Body of pancreas (tissue), 4 donors: ENCODE measurements at regions not wholly inside any gene's neighbourhood (a gene's known extent, or its start where the extent isn't known, plus 50 kb on each side); places are given as distances from the start of the nearest gene placed in this dataset.

Experiments
- ATAC-seq: fragments of 150-250 bp; one replicate; pipeline ENCODE4 v1.9.1; 2016
- DNase-seq, 4 donors: peaks; one replicate each; pipeline ENCODE4 v3.0.0-alpha.2; 2019
- H3K27ac ChIP-seq, 4 donors: fragments of 200-600 bp; sonication (generic); 1 replicate in 3 of 4; 2 replicates in 1 of 4; pipeline versions ENCODE4 v1.5.1 to v1.6.1; 2016 to 2019; ENCODE audit warnings: mild to moderate bottlenecking in 1 of 4, mixed read lengths in 1 of 4, moderate library complexity in 1 of 4
- H3K27me3 ChIP-seq, 2 donors: fragments of 200-600 bp; sonication (generic); one replicate each; pipeline ENCODE4 v1.6.0; 2016; ENCODE audit warnings: mild to moderate bottlenecking in 1 of 2
- H3K36me3 ChIP-seq, 2 donors: fragments of 200-600 bp; sonication (generic); replicated peaks in 1 of 2; 2 replicates each; pipeline ENCODE4 v1.5.1; 2016; ENCODE audit warnings: low read depth in 2 of 2; ENCODE audit not compliant: insufficient read depth in 1 of 2
- H3K4me1 ChIP-seq: fragments of 200-600 bp; sonication (generic); one replicate; pipeline ENCODE4 v1.6.0; 2016
- H3K4me3 ChIP-seq, 2 donors: fragments of 200-600 bp; sonication (generic); 1 replicate in 1 of 2; 2 replicates in 1 of 2; pipeline ENCODE4 v1.5.1; 2016 to 2019
- H3K9me3 ChIP-seq, 3 donors: fragments of 200-600 bp; sonication (generic); 1 replicate in 2 of 3; 2 replicates in 1 of 3; pipeline ENCODE4 v1.5.1; 2016
- CTCF ChIP-seq, 7 experiments: fragments of 450-650 bp in 4 of 7; fragments of 200-600 bp in 3 of 7; sonication (generic) in 3 of 7; IDR thresholded peaks; one replicate each; pipeline ENCODE4 v1.5.1; 2016 to 2019; ENCODE audit warnings: antibody characterized with exemption in 7 of 7
- POLR2A ChIP-seq, 3 donors: fragments of 450-650 bp; IDR thresholded peaks; one replicate each; pipeline ENCODE4 v1.6.1; 2016; ENCODE audit warnings: antibody characterized with exemption in 3 of 3, mild to moderate bottlenecking in 2 of 3
- WGBS, 2 donors: methylation state at CpG; one replicate each; pipeline ENCODE4 v1.1.5; 2017; 5-methylcytosine and 5-hydroxymethylcytosine counted together
- intact Hi-C: fragments of 100-400 bp; cut with DNase I; formaldehyde crosslinking; loops from one replicate; pipeline ENCODE4 v1.15.1; 2023

GRCh38 chr20:41956338-41957074 is 338.3 kb upstream of the CHD6 start:
- Histone ChIP-seq H3K4me1 (no peaks in the 10 kb centered on the region), H3K27ac (no peak overlapping the region), H3K27me3 (no peaks in the 10 kb centered on the region), H3K4me3 (no peak overlapping the region), H3K9me3 (no peaks in the 10 kb centered on the region), H3K36me3 (no peaks in the 10 kb centered on the region)
- DNase-seq: peak in 2 of 4 donors; percentile 8 to 12
- 39 to 44% methylated on average over 6 of the region's 6 CpGs for WGBS, 2 donors
- intact Hi-C loops: loop anchor here (10.0 kb wide), 1 partner anchor 1238 kb away; no protein-coding TSS in a partner anchor
- no peak for ATAC-seq
- peak in 5 of 7 experiments; percentile 25 to 47 (median 43) for TF ChIP-seq CTCF (IDR thresholded peaks at IDR 0.05)
- no peak for TF ChIP-seq POLR2A (IDR thresholded peaks at IDR 0.05)

GRCh38 chr20:41952166-41952565 is 334.0 kb upstream of the CHD6 start:
- no peak for DNase-seq
- no peak overlapping the region for H3K27ac ChIP-seq
- no peaks in the 10 kb centered on the region for H3K4me1 ChIP-seq
- no peak overlapping the region for H3K4me3 ChIP-seq
- no peak for ATAC-seq
- no peaks in the 10 kb centered on the region for H3K27me3 ChIP-seq
- 79 to 88% methylated on average over 5 of the region's 5 CpGs for WGBS, 2 donors
- no peaks in the 10 kb centered on the region for H3K9me3 ChIP-seq
- intact Hi-C loops: loop anchor here (10.0 kb wide), 1 partner anchor 1243 kb away; no protein-coding TSS in a partner anchor
- no peak for TF ChIP-seq CTCF (IDR thresholded peaks at IDR 0.05)
- no peak for TF ChIP-seq POLR2A (IDR thresholded peaks at IDR 0.05)
- H3K36me3 ChIP-seq: no peaks in the 10 kb centered on the region

GRCh38 chr20:41951615-41952014 is 333.4 kb upstream of the CHD6 start:
- Histone ChIP-seq H3K9me3 (no peaks in the 10 kb centered on the region), H3K27ac (no peak overlapping the region), H3K4me3 (no peak overlapping the region), H3K36me3 (no peaks in the 10 kb centered on the region), H3K27me3 (no peaks in the 10 kb centered on the region), H3K4me1 (no peaks in the 10 kb centered on the region)
- ATAC-seq: no peak
- intact Hi-C loops: loop anchor here (10.0 kb wide), 1 partner anchor 1243 kb away; no protein-coding TSS in a partner anchor
- no peak for DNase-seq
- TF ChIP-seq POLR2A (IDR thresholded peaks at IDR 0.05) (no peak), CTCF (IDR thresholded peaks at IDR 0.05) (no peak)
- WGBS, 2 donors: 49 to 64% methylated on average over 2 of the region's 2 CpGs

GRCh38 chr20:41939659-41940058 is 321.5 kb upstream of the CHD6 start:
- no peaks in the 10 kb centered on the region for H3K9me3 ChIP-seq
- DNase-seq (no peak), ATAC-seq (no peak)
- no peaks in the 10 kb centered on the region for H3K4me1 ChIP-seq
- H3K27me3 ChIP-seq: no peaks in the 10 kb centered on the region
- whole genome bisulfite sequencing, 2 donors: 51 to 54% methylated on average over 5 of the region's 5 CpGs
- H3K36me3 ChIP-seq: no peaks in the 10 kb centered on the region
- H3K27ac ChIP-seq: no peak overlapping the region
- intact Hi-C loops: no loop called here
- TF ChIP-seq CTCF (IDR thresholded peaks at IDR 0.05) (no peak), POLR2A (IDR thresholded peaks at IDR 0.05) (no peak)
- H3K4me3 ChIP-seq: no peak overlapping the region

GRCh38 chr20:41938353-41938752 is 320.2 kb upstream of the CHD6 start:
- Histone ChIP-seq H3K27me3 (no peaks in the 10 kb centered on the region), H3K9me3 (no peaks in the 10 kb centered on the region), H3K27ac (no peak overlapping the region), H3K4me1 (no peaks in the 10 kb centered on the region), H3K4me3 (no peak overlapping the region), H3K36me3 (no peaks in the 10 kb centered on the region)
- 27 to 37% methylated on average over 2 of the region's 2 CpGs for WGBS, 2 donors
- intact Hi-C loops: no loop called here
- ATAC-seq (no peak), DNase-seq (no peak)
- no peak for TF ChIP-seq POLR2A (IDR thresholded peaks at IDR 0.05)
- no peak for TF ChIP-seq CTCF (IDR thresholded peaks at IDR 0.05)
